ENCODE measurements at regions not wholly inside any gene's neighbourhood (a gene's known extent, or its start where the extent isn't known, plus 50 kb on each side); places are given as distances from the start of the nearest gene placed in this dataset.

DNA sequence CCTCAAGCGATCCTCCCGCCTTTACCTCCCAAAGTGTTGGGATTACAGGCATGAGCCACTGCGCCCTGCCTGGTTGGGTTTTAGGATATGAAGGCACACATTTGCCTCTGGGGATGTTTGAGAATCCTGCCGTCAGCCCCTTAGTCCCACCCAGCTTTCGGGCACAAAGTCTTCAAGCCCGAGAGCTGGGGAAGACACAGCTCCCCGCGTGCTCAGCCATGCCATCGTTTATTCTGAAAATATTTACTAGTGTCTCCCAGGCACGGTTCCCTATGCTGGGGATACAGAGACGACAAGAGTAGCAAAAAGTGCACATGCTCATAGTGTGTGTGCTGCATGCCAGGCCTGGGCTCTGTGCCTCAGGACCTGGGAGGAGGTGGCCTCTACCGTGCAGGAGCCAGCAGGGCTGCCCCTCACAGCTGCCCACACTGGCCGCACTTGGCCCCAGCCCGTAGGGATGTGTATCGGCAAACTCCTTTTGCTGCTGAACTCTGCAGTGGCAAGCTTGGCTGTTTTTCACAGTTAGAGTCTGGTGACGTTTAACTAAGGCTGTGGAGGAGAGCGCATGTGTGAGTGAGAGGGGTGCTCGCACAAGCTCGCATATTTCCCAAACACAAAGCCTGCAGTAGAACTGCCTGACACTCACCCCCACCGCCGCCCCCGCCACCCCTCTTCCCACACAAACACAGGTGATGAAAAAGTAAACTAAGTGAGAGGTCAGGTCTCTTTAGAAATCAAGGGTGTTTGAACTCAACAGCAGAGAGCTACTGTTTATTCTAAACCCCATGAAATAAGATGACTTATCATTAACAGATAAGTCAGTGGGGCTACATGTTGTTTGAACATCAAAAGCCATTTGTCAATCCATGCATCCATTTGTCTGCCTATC, 266.4 kb downstream of the MRTFB start:
- peak in 7 of 56 donors; percentile 0 to 27 (median 1) for DNase-seq

DNA sequence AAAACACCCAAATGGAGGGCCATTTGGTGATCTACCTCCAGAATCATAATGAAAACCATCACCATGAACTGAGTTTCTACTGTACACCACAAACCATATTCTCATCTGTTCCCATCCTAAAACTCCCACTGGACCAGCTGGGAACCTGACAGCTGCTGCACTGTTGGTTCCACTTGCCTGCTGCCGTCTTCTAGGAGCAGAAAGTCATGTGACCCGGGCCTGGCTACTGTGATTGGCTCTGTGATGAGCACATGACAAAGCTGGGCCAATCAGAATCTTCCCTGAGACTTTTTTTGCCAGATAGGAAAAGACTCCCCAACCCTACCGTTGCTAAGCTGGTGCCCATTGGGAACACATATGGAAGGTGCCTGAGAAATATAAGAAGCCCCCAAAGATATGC, 264.2 kb downstream of the MRTFB start:
- no peak for DNase-seq

DNA sequence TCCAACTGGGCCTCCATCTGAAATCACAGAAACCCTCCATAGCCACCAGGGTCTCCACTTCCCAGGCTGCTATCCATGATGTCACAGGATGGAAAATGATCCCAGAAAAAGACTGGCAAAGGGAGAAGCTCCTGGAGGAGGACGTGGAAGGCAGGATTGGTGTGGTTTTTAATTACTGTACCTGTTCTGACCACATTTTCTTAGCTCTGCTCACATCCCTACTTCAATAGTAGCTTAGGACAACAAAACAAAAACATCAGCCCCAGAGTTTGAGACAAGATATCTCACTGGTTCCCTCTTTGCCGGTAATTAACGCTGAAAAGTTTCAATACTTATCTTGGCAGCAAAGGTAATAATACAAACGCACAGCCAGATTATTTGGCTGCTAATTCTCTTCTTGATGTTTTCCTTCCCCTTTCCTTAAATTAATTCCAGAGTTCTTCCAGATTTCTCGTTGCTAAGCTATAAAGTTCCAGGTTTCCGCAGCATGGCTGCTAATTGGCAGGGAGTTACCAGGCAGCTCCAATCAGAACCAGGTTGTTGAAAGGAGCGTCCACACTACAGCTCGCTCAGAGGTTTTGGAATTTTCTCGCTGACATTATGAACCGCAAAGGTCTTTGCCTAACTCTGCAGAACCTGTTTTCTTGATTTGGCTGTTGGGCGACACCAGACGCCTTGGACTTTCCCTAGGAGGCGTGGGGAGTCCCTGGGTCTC, 263.4 kb downstream of the MRTFB start:
- no peak for DNase-seq

DNA sequence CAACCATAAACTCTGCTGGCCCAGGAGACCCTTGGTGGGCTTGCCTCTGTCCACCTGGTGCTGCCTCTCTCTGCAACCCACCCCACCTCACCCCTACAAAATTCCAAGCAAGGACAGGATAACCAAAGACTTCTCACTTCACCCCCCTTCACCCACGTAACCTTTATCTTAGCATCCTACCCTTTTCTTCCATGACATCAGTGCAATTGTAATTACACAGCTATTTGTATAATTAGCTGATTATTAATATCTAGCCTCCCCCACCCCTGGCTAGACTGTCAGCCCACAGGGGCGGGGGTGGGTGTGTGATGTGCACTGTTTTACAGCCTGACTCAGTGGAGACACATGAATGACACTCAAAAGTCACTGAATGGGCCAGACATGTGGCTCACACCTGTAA, 262.2 kb downstream of the MRTFB start:
- no peak for DNase-seq

DNA sequence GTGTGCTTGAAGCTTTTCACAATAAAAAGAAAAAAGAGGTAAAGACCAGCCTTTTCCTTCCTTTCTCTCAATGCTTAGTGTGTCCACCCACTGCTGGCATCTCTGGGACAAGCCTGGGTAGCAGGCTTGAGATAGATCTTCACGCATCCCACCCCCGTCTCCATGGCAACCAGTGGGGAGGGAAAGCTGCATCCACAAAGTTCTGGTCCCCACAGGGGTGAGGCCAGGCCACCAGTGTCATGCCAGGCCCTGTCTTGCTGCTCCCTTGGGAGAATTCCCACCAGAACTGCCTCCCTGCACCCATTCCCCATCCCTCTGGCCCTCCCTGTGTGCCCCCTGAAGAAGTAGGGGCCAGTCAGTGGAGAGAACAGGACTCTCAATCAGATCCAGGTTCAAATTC, 259.9 kb downstream of the MRTFB start:
- DNase-seq, result no peak

DNA sequence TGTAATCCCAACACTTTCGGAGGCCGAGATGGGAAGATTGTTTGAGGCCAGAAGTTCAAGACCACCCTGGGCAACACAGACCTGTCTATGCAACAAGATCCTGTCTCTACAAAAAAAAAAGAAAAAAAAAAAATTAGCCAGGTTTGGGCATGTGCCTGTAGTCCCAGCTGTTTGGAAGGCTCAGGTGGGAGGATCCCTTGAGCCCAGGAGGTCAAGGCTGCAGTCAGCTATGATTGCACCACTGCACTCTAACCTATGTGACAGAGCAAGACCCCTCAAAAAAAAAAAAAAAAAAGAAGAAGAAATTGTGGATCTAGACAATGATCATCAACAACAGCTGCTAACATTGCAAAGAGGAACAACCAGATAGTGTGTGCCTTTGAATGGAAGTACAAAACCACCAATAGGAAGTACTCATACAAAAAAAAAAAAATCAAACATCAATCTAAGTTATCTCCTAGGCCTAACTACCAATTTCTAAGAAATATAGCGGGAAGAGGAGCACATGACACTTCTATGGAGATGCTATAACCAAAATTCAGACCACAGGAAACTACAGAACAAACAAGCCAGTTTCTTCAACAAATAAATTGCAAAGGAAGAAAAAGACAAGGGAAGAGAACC, 258.7 kb downstream of the MRTFB start:
- DNase-seq, result no peak

DNA sequence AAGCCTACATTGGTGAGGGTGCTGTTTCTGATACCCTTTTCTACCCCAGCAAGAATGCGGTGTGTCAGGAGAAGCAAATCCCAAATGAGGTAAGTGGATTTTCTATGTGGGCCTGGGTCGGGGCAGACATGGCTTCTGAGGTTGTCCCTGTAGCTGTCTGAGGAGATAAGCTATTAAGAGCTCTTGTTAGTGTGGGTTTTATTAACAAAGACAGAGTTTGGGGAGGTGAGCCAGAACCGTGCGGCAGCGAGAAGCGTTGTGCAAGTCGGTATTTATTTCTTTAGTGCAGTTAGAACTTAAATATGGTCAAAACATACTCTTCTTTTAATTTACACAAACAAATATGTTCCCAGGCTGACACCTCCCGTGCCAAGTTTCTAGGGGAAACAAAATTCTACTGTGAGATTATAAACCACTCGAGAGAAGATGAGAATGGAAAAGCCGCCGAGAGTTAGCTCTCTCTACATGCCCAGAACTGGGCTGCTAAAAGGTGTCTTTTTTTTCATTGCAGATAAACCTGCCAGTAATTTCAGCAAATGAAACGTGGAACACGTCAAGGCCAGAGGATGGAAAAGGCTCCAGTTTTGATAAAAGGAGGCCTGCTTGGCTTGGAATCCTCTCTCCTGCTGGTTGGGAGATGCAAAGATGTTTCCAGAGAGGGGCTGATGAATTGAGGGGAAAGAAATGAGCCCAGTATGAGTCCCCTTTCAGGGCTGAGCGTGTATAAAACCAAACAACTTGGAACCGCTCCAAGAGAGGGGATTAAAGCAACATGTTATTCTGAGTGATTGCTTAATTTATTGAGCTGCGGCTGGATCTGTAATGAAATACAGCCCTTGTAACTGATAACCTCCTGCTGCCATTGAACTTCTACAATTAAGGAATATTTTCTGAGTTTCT, 254.6 kb downstream of the MRTFB start:
- DNase-seq, result no peak

DNA sequence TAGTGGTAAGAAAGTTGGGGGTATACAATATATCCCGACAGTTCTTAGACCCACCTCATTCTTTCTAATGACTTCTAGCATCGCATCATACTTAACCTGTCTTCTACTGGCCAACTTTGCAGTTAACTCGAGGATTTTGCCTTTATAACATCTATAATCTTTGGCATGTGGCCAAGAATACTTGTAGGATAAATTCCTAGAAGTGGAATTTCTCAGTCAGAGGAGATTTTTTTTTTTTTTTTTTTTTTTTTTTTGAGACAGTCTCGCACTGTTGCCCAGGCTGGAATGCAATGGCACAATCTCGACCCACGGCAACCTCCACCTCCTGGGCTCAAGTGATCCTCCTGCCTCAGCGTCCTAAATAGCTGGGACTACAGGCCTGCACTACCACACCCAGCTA, 253.5 kb downstream of the MRTFB start:
- DNase-seq, result no peak

DNA sequence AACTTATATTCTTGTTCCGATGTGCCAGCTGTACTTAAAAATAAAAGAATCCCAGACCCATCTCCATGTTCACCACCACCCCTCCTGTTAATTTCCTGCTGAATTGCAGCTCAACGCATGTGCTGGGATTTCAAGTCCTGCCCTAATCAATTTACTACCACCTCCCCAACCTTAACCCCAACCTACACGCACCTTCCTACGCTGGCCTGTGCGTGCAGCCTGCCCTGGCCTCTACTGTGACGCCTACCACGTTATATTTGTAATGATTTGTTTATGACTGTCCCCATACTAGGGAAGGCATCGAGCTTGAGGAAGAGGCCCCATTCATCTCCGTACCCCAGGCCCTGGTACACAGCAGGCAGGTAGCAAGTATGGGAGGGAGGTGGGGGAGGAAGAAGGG, 251.1 kb downstream of the MRTFB start:
- no peak for DNase-seq

DNA sequence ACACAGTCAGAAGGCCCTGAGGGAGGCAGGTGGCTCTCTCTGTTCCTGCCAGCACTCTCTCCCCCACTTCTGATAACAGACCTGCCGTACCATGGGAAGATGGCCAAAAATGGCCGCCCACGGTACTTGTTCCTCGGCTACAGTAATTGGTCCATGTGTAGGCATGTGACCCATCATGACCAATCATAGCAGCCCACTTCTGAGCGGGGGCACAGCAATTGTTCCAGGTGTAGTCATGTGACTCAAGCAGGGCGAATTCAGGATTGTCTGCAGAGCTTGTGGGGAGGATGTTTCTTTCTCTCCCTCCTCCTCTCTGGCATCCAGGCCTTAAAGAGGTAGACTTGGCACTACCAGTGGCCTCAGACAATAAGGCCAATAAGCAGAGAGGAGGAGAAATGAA, 250.4 kb downstream of the MRTFB start:
- DNase-seq, result no peak

DNA sequence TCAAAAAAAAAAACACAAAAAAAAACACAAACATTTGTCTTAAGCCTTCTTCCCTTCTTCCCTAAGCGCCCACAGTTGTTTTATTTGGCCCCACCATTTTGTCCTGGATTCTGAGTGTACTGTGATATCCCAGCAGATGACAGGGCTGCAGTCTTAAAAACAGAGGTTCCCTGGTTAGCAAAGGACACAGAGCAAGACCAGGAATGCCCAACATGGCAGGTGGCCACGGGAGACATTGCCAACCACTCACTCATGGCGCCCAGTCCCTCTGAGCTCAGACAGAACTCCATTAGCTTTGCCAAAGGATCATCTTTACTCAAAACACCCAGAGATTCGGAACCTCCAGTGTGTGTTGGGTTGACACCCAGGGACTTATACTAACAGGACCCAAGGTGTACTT, 249.3 kb downstream of the MRTFB start:
- no peak for DNase-seq
